GM12891 (cell line): ENCODE measurements at regions not wholly inside any gene's neighbourhood (a gene's known extent, or its start where the extent isn't known, plus 50 kb on each side); places are given as distances from the start of the nearest gene placed in this dataset.
"Not testable (repeated sequence)": the region's sequence is repeated elsewhere in the genome, so short reads cannot be mapped to it uniquely, and the experiment has no call there.

Experiments
- DNase-seq: peaks from one replicate; pipeline ENCODE4 v3.0.0; 2011; ENCODE audit warnings: low spot score; ENCODE audit not compliant: insufficient read length
- FAIRE-seq: peaks from 2 replicates; lab custom pipeline; 2011; peaks lifted over from hg19 to GRCh38; lab: Jason Lieb, UNC
- PAX5 ChIP-seq: IDR thresholded peaks from 2 replicates; pipeline ENCODE4 v1.6.1; 2011; ENCODE audit warnings: low read length, moderate library complexity, mild to moderate bottlenecking; ENCODE audit not compliant: insufficient read depth, severe bottlenecking
- POLR2A ChIP-seq: IDR thresholded peaks from 2 replicates; pipeline ENCODE4 v1.6.1; 2011; ENCODE audit warnings: low read depth, low read length, control low read depth
- POLR2AphosphoS5 ChIP-seq: IDR thresholded peaks from 2 replicates; pipeline ENCODE4 v1.6.1; 2011; ENCODE audit warnings: low read depth, low read length, control low read depth
- POU2F2 ChIP-seq: IDR thresholded peaks from 2 replicates; pipeline ENCODE4 v1.6.1; 2011; ENCODE audit warnings: low read depth, mild to moderate bottlenecking, control low read depth, low read length, moderate library complexity
- SPI1 ChIP-seq: IDR thresholded peaks from 2 replicates; pipeline ENCODE4 v1.6.1; 2011; ENCODE audit warnings: low read depth, low read length, control low read depth
- TAF1 ChIP-seq: IDR thresholded peaks from 2 replicates; pipeline ENCODE4 v1.6.1; 2011; ENCODE audit warnings: low read depth, low read length, control low read depth

DNA sequence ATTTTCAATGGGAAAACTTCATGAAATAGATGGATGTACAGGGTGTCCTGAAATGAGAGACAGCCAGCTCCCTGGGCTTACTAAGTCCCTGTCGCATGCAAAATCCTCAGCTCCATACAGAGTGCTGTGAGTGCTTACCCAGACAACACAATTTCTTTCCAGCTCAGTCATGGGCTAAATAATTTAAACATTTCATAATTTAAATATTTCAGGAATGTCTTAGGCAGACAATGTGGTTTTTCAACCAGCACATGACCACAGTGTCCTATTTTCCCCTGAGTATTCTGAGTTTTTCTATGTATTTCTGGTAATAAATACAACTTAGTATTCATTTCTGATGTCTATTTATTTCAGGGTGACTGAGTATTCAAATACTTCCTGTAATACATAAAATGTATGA is 188.5 kb upstream of the SNX2 start:
- TF ChIP-seq PAX5 = no peak
- no peak for TF ChIP-seq POLR2AphosphoS5
- TF ChIP-seq POLR2A = no peak
- TF ChIP-seq SPI1 = no peak
- no peak for TF ChIP-seq POU2F2
- TF ChIP-seq TAF1 = no peak
- FAIRE-seq = no peak
- DNase-seq = no peak

DNA sequence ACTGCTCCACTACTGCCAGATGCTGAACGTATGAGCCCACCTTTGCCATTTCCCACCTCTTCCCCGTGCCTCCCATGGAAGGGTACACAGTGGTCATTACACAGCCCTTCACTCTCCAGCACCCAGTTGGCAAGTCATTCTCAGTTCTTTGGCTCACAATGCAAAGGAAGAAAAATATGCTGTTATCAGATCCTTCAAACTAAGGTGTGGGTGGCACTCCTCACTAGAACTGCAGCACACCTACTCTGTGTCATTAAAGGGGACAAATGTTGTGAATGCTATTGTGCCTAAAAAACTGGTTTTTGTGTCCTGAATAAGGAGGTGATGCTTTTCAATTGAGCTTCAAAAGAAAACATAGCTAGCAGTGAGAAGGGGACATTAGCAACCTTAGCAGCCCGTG is 183.1 kb upstream of the SNX2 start:
- no peak for FAIRE-seq
- no peak for TF ChIP-seq POU2F2
- no peak for TF ChIP-seq PAX5
- no peak for TF ChIP-seq SPI1
- no peak for TF ChIP-seq POLR2A
- TF ChIP-seq TAF1 = no peak
- no peak for TF ChIP-seq POLR2AphosphoS5
- DNase-seq = no peak

DNA sequence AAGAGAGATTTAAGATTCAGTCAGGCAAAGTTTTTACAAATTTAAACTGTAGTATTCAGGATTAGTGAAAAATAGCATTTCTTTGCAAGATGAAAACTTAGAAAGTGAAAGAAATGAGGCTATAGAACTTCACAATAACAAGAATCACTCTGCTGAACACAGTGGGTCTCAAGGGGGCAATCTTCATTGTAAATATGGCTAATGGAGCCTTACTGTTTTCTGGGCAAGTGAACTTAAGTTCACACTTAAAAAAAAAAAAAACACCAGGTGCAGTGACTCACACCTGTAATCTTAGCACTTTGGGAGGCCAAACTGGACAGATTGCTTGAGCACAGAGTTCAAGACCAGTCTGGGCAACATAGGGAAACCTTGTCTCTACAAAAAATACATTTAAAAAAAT is 175.9 kb upstream of the SNX2 start:
- TF ChIP-seq POU2F2 (no peak), SPI1 (no peak), PAX5 (no peak), TAF1 (no peak), POLR2AphosphoS5 (no peak), POLR2A (no peak)
- DNase-seq (no peak), FAIRE-seq (no peak)

- no peak for FAIRE-seq
- no peak for DNase-seq
- no peak for TF ChIP-seq POLR2AphosphoS5
- no peak for TF ChIP-seq SPI1
- TF ChIP-seq POU2F2 = no peak
Observed at GRCh38 chr5:122600924-122601323, 174.0 kb upstream of the SNX2 start.

GRCh38 chr5:122602700-122603099 is 172.2 kb upstream of the SNX2 start:
- TF ChIP-seq TAF1 = no peak
- no peak for TF ChIP-seq POLR2AphosphoS5
- no peak for TF ChIP-seq POLR2A
- no peak for TF ChIP-seq POU2F2
- no peak for TF ChIP-seq SPI1
- no peak for TF ChIP-seq PAX5
- FAIRE-seq (no peak), DNase-seq (no peak)

DNA sequence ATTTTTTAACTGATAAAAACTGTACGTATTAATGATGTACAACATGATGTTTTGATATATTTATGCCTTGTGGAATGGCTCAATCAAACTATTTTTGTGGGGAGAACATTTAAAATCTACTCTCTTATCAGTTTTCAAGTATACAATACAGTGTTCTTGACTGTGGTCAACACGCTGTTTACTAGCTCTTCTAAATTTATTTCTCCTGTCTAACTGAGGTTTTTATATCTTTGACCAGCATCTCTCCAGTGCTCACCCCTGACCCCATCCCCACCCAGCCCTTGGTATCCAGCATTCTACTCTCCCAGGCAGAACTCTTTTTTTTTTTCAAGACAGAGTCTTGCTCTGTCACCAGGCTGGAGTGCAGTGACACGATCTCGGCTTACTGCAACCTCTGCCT is 169.6 kb upstream of the SNX2 start:
- TF ChIP-seq POU2F2 = no peak
- TF ChIP-seq PAX5 = no peak
- no peak for TF ChIP-seq POLR2A
- no peak for TF ChIP-seq POLR2AphosphoS5
- no peak for TF ChIP-seq TAF1
- no peak for TF ChIP-seq SPI1
- FAIRE-seq = no peak
- DNase-seq = no peak

GRCh38 chr5:122607818-122608217 is 167.1 kb upstream of the SNX2 start:
- FAIRE-seq (no peak), DNase-seq (no peak)
- no peak for TF ChIP-seq POU2F2

GRCh38 chr5:122608222-122608621 is 166.7 kb upstream of the SNX2 start:
- no peak for TF ChIP-seq PAX5
- TF ChIP-seq POLR2A = no peak
- no peak for TF ChIP-seq POLR2AphosphoS5
- FAIRE-seq (no peak), DNase-seq (no peak)

DNA sequence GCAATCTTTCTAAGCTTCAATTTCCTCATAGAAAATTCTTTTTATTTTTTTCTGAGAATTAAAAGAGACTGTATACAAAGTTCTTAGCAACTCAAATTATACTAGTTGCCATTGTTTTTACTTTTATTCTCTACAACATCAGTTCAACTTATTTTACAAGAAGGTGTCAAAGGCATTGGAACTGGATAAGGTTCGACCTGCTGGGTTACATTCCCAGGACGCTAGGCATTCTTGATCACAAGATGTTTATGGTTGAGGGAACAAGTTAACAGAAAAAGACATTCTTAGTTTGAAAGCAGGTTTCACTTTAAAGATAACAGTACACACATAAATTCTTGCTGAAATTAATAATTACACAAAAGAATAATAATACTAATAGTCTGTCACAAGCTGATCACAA is 163.5 kb upstream of the SNX2 start:
- no peak for DNase-seq
- no peak for TF ChIP-seq POLR2AphosphoS5
- TF ChIP-seq POU2F2 = no peak
- TF ChIP-seq PAX5 = no peak
- no peak for TF ChIP-seq POLR2A
- TF ChIP-seq SPI1 = no peak
- no peak for TF ChIP-seq TAF1
- no peak for FAIRE-seq

GRCh38 chr5:122612901-122613300 is 162.0 kb upstream of the SNX2 start:
- TF ChIP-seq POLR2A = no peak
- no peak for TF ChIP-seq TAF1
- no peak for TF ChIP-seq PAX5
- no peak for TF ChIP-seq SPI1
- TF ChIP-seq POLR2AphosphoS5 = no peak
- FAIRE-seq (no peak), DNase-seq (no peak)

- TF ChIP-seq TAF1 (no peak), POLR2A (no peak), PAX5 (no peak), POU2F2 (no peak), SPI1 (no peak), POLR2AphosphoS5 (no peak)
- no peak for FAIRE-seq
- no peak for DNase-seq
Observed at GRCh38 chr5:122615146-122615545, 159.7 kb upstream of the SNX2 start.

GRCh38 chr5:122615832-122616231 is 159.0 kb upstream of the SNX2 start:
- FAIRE-seq = no peak
- DNase-seq = no peak
- TF ChIP-seq POU2F2 = no peak
- TF ChIP-seq PAX5 = no peak
- no peak for TF ChIP-seq TAF1
- TF ChIP-seq SPI1 = no peak
- no peak for TF ChIP-seq POLR2AphosphoS5
- TF ChIP-seq POLR2A = no peak

DNA sequence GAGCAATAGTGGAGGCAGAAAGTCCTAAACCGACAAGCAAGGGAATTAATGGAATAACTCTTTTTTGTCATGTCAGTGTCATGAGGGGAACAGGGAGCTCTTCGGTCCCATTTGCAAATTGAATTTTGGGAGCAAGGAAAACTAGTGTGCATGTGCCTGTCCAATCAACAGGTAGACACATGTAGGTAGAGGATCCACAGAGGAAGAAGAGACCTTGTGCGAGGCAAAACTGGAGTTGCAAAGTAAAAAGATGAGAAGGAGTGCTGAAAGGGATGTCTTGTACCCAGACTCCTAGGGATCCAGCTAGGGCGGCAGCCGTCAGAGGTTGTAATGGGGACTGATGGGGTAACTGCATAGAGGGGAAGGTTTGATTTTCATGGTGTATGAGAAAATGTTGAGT is 156.8 kb upstream of the SNX2 start:
- DNase-seq, FAIRE-seq: not testable (repeated sequence)

DNA sequence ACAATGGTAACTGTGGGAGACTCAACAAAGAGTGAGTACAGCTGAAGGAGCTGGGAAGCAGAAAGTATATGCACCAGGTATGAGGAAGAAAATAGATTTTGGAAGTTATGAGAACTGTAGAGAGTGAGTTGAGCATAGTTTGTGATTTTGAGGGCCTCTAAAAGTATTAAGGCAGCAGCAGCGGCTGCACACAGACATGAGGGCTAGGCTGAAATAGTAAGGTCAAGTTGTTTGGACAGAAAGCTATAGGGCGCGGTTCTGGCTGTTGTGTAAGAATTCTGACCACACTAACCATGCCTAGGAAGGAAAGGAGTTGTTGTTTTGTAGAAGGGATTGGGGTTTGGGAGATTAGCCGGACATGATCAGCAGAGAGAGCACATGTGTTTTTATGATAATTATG is 154.1 kb upstream of the SNX2 start:
- not testable (repeated sequence) for FAIRE-seq, DNase-seq

DNA sequence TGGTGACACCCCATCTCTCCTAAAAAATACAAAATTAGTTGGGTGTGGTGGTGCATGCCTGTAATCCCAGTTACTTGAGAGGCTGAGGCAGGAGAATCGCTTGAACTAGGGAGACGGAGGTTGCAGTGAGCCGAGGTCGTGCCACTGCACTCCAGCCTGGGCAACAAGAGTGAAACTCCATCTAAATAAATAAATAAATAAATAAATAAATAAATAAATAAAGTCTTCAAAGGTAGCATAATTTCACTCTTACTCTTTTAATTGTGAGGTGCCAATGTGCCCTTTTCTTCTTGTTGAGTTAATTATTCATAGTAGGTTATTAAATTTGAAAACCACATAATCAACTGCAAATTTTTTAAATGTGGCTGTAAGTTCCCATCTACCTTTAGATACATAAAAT is 146.2 kb upstream of the SNX2 start:
- DNase-seq, FAIRE-seq: not testable (repeated sequence)
